HG02885 (cell line): ENCODE measurements at regions not wholly inside any gene's neighbourhood (a gene's known extent, or its start where the extent isn't known, plus 50 kb on each side); places are given as distances from the start of the nearest gene placed in this dataset.

Experiments used
- ATAC-seq: cut with Tn5 transposase; IDR thresholded peaks from one replicate; pipeline ENCODE4 v1.9.1; 2021; ENCODE audit warnings: mild to moderate bottlenecking; ENCODE audit not compliant: unreplicated experiment, poor library complexity

DNA sequence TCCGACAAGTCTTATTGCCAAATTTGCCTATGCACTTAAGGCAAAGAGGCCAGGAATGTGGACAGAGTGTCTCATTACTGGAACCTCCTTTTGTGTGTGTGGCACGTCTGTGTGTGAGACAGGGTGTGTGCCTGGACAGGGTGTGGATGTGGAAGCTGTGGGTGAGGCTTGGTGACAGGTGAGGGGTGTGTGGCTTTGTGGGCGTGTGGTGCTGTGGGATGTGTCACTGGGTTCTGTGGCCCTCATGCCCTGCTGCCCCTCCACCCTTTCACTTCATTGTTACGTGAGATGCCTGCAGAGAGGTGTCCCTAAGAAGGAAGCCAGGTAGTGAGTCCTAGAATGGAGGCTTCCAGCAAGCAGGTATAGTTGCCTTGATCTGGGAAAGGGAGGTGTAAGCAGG is 244.0 kb upstream of the CHRNA7 start:
- ATAC-seq, result no peak

DNA sequence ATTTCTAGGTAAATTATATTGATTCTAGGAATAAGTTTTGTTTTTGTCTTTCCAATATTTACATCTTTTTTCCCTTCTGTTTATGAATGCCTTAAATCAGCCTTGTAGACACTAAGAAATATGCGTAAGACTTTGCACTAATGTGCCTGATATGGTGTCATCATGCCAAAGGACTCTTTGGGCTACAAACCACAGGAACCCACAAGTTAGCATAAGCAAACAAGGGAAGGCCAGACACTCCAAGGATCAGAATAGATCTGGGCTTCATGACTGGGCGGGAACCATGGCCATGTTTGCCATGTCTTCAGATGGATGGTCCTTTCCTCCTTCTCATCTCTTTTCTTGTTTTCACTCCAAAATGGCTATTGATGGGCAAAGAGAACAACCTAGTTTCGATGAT is 242.2 kb upstream of the CHRNA7 start:
- ATAC-seq, result no peak

DNA sequence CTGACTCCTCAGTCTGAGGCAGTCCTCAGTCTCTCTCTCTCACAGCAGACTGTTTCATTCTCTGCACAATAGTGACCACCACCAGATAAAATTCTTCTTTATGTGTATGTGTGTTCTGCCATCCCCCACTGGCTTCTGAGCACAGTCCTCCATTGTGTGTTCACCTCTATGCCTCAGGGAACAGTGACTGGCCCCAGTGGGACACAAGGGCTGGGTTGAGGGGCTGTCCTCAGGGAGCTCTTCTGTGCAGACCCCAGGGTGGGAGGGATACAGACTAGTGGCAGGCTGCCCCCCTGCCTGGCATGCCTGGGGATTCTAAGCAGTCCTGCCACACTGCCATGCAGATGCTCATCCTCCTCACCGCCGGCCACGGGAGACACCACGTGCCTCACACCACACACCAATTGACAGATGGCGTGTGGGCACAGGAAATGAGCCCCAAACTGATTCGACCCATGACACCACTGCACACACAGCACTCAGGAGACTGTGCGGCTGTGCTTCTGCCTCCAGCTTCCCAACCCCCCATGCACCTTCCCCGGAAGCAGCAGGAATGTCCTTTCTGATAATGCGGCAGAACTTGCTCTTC is 237.6 kb upstream of the CHRNA7 start:
- ATAC-seq, result no peak

DNA sequence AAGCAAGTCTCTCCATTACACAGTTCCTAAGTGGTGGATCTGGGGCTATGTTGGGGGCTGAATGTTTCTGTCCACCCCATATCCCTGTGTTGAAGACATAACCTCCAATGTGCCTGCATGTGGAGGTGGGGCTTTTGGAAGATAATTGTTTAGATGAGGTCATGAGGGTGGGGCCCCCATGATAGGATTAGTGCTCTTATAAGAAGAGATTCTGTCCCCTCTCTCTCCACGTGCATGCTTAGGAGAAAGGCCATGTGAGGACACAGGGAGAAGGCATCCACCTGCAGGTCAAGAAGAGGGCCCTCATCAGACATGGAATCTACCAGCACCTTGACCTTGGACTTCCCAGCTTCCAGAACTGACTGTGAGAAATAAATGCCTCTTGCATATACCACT is 231.0 kb upstream of the CHRNA7 start:
- no peak for ATAC-seq

DNA sequence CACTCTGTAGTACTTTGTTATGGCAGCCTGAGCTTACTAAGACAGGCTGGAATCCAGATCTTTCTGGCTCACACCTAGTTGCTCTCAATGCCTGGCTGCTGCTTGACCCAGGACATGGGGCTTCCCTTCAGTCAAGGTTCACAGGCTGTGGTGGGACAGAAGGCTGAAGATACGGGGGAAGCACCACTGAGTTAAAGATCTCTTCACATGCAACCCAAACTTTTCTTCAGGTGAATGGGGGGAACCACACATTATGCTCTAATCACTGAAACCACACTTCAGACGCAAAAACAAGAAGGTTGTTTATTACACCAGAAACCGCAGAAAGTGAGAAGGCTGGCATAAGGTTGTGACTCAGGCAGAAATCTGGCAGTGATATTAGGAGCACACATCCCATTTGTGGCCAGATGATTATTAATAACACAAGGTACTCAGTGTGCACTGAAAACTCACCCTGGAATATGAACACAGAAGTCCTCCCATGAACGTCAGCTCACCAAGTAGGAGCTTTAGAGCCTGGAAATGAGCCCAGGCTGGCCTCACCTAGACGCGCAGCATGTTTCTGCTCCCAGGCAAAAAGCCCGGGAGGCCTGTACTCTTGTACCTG is 230.5 kb upstream of the CHRNA7 start:
- peak; percentile 87 for ATAC-seq

DNA sequence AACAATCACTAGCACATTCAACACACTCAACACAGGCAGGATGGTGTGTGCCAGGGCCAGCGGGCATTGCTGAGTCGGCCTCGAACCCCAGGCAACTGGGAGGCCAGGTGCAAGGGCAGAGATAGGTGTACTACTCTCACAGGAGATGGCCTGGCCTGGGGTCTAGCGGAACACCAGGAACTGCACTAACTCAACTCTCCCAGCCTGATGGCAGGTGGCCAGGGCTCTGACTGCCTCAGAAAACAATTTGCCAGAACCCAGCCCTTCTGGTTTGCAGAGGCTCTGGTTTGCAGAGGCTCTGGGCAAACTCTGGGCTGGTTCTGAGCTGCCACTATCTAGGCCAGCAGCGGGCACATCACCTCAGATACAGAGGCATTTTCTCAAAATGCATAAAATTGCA is 229.2 kb upstream of the CHRNA7 start:
- no peak for ATAC-seq

DNA sequence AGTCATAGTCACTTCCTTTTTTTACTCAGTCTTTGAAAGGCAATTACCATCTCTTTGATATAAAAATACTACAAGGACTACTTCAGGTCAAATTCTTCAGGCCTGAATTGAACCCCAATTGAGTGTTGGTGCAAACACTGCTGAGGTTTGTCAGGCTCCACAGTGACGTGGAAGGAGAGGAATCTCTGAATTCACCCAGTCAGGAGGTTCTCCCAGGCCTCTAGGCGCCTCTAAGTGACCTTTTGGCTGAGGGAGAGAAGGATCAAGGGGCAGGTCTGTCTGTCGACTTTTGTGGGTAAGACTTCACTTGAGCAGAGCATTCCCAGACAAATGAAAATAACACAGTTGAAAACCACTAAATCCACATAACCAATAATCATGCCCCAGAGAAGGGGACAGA is 227.6 kb upstream of the CHRNA7 start:
- ATAC-seq, result no peak

DNA sequence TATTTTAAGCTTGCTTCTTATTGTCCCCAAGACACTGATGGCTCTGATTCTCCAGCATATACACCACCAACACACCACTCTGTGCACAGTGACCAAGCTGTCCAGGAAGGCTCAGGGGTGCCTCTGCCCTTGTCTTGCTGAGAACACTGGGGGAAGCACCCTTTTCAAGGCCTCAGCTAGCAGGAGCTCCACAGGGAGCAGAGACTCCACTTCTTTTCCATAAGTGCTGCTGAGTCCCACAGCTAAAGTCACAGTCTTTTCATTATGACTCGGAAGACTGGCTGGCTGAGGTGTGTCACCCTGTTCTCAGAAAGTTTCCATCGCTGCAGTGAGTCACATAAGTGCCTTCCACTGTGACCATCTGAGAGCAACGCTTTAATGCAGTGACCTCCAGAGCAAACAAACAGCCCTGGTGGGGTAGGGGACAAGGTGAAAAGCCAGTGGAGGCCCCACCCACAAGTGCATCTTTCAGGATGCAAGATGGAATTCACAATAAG is 226.9 kb upstream of the CHRNA7 start:
- no peak for ATAC-seq

DNA sequence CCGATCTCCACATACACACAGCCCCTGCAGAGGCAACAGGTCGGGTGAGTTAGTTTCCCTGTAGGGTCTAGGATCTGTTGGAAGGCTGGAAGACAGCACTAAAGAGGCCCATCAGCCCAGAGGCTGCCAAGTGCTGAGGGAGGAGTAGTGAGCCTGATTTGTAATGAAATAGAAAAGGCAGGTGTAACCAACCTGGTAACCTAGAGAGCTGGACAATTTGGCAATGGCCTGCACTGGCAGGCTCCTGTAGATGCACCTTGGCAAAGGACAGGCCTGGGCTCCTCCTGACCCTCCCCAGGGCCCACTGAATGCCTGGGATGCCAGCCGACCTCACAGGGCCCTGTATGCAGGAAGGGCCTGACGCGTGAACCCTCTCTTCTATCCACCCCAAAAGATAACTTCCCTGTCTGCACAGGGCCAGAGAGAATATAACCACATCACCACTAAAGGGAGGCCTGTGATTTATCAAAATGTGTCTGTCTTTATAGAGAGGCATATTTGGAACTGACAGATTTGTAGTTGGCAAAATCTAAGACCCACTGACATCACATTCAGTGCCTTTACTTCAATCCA is 225.1 kb upstream of the CHRNA7 start:
- no peak for ATAC-seq

DNA sequence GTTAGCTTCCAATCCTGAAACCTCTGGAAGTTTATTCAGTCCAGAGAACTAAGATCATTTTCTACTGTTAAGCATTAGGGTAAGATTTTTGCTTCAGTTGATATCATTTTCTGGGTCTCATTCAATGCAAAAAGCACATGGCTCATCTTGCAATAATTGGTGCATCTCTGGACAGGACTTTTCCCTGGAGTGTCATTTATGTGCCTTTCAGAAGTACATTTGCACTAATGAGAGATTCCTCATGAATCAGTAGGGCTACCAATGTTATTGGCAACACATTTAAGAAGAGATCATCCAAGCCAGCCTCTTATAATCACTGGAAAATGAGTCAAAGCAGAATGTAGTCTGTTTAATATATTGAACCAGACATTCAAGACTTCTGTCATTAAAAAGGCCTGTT is 224.2 kb upstream of the CHRNA7 start:
- no peak for ATAC-seq

DNA sequence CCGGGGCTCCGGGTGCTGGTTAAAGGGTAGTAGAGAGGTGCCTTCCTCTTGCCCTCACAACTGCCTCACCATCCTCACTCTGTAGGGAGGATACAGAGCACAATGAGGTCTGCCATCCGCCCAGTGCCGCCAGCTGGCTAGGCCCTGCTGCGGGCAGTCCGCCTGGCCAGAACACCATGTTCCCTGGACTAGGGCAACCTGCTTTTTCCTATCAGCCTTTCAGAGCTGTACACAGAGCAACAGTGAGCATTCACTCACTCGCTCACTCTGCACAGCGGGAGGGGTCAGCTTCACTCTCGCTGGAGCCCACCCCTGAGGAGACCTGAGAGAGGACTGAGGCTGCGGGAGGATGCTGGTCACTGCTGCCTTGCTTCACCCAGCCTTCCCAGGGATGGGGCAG is 218.7 kb upstream of the CHRNA7 start:
- ATAC-seq, result no peak

DNA sequence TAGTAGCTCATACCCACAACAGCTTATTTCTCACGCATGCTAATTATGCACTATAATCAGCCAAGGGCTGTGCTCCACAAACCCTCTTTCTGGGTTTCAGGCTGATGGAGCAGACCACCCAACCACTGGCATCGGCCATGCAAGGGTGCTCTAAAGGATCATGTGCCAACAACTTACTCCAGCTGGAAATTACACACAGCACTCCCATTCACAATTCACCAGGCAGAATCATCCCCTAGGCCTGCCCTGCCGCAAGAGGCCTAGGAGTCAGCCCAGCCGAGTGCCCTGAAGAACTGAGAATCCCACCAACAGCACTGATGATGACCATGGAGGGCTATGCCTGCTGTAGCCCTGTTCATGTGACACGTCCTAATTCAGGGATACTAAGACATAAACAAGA is 216.2 kb upstream of the CHRNA7 start:
- ATAC-seq, result no peak

DNA sequence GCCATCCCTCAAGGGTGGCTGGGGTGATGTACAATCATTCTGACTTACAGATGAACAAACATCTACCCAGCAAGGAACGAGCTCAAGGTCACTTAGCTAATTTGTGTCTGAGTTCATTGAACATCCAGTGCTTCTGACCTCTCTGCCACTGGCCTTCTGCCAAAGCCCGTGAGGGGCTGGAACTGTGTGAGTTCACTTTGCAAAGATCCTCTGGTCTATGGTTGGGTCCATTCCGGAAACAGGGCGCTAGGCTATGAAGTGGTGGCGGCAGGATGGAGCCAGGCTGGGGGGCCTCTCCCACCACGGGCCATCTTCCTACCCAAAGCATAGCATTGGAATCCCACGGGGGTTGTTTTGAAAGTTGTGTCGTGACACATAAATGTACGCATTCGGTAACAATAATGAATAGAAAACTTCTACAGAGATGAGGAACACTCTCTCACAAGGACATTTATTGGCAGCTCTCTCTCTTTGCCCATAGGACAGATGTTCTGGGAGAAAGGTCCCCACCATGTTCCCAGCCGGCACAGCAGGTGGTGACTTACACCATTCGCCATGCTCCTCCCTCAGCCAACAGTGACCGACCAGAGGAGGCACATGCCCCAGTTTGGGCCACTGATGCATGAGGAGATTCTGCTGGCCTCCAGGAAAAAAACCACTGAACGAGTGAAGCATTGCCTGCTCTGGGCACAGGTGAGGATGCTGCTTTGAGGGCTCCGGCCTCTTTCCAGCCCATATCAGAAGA is 214.7 kb upstream of the CHRNA7 start:
- no peak for ATAC-seq

DNA sequence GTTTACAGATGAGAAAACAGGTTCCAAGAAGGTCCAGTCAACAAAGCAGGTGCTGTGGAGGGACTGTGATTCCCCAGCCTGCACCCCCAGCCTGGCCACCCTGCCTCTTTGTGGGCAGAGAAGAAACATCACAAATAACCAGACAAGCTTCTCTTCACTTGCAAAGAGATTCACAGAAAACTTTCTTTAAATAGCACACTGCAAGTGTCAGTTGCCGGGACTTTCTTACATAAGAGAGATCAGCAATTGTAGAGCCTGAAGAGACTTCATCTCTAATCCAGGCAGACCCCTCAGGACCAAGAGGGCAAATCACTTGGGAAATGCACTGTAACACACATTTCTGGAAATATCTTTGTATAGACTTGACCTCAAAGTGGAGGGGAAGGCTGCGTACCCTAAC is 207.9 kb upstream of the CHRNA7 start:
- ATAC-seq, result no peak

DNA sequence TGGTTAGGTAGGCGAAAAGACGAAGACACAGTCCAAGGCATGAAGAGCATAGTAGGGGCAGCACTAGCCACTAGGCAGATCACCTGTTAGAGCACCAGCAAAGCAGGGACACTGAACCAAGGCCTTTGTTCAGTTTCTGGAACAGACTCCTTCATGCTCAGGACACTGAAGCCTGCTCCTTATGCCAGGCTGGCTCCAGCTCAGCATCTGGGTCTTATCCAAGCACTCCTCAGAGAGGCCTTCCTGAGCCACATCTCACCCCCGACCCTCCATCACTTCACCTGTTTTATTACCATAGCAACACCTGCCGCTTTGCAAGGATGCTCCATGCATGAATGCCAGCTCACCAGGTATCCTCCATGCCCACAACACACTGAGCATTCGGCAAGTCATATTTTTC is 206.3 kb upstream of the CHRNA7 start:
- ATAC-seq, result no peak

DNA sequence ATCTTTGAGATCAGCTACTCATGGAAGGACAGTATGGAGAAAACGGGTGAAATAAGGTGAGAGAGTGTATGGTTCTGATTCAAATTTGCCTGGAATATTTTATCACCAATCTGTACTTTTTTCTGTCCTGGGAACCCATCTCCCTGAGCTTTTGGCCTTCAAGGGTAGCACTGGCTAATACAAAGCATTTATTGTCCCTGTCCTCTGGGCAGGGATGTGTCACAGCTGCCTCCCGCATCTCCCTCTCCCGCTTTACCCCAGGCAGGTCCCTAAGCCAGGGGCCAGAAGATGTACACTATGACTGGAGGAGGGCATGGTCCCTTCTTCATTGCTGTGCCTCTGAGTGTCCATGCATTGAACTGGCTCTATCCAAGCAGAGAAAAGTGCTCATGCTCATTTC is 201.7 kb upstream of the CHRNA7 start:
- no peak for ATAC-seq

DNA sequence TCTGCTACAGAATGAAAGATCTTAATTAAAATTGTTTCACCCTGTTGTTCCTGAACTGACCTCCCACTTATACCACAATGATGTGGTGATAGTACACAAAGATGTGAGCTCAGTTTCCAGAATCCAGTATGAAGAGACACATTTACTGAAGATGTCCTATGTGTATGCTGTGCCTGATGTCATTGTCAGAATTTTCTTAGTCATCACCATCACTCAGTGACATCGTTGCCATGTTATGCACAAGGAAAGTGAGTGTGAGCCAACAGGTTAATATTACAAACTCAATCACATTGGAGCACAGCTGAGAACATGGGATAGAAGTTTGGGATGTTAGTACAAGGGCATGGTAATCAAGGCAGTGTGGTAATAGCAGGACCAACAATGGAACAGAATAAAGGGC is 199.7 kb upstream of the CHRNA7 start:
- no peak for ATAC-seq

DNA sequence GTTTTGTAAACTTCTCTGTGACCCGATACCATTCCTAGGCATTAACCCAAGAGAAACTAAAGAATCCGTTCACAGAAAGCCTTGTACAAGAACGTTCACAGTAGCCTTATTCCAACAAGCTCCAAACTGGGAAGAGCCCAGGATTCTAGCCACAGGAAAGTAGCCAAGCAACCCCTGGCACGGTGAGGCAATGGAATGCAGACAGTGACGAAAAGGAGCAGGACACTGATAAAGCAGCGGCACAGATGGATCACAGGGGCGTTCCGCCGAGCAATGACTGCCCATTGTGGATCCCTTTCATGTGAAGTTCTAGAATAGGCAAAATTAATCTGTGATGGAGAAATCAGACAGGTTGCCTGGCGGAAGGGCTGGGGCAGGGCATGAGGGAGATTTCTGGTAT is 198.7 kb upstream of the CHRNA7 start:
- ATAC-seq, result no peak

DNA sequence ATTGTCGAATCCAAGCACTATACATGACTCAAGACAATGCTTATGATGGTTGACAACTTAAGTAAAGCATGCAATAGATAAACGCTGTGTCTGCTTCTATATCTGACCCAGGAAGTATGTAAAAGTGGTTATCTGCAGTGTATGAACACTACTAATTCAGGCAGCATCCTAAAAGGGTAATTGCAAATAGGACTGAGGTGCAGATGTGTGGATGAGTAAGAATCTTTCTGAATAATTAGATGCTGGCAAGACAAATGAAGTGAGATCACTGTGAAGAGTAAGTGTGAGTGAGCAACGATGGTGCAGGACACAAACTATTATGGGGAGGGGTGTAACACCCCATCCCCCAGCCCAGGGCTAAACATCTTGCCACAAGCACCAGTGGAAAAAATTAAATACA is 195.7 kb upstream of the CHRNA7 start:
- no peak for ATAC-seq

DNA sequence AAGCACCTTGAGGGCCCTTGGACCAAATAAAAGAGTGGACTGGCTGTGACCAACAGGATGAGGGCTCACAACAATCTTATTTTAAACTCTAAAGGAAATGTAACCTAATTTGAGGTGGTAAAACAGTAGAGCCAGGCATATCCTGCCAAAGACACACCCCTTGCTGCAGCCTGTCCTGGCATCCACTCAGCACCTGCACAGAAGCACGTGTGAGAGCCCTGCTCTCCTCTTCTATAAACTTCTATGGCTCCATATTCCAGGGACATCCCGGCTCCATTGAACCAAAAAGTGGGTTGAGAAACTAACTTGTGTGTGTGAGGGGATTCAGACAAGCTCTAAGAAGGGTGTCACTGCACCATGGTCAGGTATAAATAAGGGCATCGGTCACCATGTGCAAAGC is 190.9 kb upstream of the CHRNA7 start:
- ATAC-seq, result no peak

DNA sequence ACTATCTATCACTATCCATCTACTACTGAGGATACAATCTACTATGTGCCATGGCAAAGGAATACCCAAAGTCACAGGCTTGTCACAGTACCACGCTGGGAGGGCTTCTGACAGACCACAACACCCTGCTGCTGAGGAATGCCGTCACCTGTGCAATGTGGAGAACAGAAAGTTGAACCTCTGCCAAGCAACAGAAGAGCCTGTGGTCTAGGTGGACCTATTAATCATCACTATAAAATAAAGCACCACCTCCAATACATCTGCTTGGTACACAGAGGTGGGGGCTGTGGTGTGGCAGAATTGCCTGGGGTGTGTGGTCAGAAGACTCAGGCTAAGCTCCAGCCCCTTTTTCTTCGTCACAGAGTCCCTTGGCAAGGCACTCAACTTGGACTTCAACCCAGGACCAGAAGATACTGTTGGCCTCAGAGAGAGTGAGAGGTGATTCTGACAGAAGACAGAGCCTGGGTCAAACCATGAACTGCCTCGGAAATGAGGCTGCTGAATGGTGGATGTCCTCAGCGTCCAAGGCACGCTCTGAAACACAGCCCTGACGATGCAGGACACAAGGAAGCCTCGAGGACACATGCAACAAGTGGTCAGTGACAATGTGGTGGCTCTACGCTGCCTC is 189.4 kb upstream of the CHRNA7 start:
- no peak for ATAC-seq
